GM12874 (cell line): ENCODE measurements at regions not wholly inside any gene's neighbourhood (a gene's known extent, or its start where the extent isn't known, plus 50 kb on each side); places are given as distances from the start of the nearest gene placed in this dataset.

Experiments
- CTCF ChIP-seq: IDR thresholded peaks from 2 replicates; pipeline ENCODE4 v1.5.1; 2011; ENCODE audit warnings: low read depth, mild to moderate bottlenecking, control low read depth, low read length, moderate library complexity; ENCODE audit not compliant: insufficient read depth

DNA sequence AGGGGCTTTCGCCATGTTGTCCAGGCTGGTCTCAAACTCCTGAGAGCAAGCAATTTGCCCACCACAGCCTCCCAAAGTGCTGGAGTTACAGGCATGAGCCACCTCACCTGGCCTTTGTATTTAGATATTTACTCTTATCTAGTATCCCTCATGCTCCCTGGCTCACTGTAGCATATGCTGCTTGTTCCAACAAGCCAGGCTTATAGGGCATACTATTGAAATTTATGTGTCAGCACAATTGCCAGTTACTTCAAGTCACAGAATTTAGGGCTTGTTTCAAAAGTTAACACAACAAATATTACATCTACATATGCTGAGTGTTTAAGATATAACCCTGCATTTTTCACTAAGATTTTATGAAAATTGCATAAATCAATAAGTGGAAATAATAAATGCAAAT, 469.2 kb upstream of the ZNF608 start:
- TF ChIP-seq CTCF, result no peak

DNA sequence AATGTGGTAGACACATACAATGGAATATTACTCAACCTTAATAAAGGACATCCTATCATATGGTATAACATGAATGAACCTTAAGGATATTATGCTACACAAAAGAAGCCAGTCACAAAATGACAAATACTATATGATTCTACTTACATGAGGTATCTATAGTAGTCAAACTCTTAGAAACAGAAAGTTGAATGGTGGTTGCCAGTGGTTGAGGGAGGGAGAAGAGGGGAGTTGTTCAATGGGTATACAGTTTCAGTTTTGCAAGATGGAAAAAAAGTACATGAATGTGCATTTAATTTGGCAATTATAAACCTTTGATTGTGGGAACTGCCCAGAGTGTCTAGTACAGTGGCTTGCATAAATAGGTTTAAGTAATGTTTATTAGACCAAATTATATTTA, 473.3 kb upstream of the ZNF608 start:
- no peak for TF ChIP-seq CTCF

- TF ChIP-seq CTCF, result no peak
These were observed 473.8 kb upstream of the ZNF608 start for GRCh38 chr5:125220284-125220683.

DNA sequence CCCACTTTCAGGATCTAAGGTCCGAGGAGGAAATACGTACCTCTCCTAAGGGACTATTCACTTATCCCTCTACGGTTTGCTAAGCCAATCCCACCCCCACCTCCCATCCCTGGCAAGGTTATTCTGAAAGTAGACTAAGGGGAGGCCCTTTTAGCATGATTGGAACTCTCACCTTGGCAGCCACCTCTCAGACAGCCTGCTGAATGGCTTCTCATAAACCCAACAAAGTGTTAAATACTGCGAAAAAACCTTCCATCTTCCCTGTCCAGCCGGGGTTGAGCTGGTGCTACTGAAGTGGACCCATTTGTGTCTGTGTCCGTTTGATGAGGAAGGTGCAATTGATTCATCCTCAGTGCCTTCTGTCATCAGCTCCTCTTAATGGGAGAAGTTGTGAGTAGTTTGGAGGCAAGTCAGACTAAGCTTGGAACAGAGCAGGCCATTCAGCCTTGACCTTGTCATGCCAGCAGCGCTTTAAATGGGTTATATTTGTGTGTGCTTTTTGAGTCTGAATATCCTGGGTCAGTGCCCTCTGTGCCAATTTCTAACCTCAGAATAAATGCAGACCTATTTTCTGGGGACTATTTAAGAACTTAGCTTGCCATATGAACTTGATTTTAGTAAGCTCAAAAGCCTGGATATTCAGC, 476.3 kb upstream of the ZNF608 start:
- TF ChIP-seq CTCF, result no peak

GRCh38 chr5:125225424-125225823, 479.0 kb upstream of the ZNF608 start:
- TF ChIP-seq CTCF, result no peak

GRCh38 chr5:125226825-125227224, 480.4 kb upstream of the ZNF608 start:
- TF ChIP-seq CTCF, result no peak

DNA sequence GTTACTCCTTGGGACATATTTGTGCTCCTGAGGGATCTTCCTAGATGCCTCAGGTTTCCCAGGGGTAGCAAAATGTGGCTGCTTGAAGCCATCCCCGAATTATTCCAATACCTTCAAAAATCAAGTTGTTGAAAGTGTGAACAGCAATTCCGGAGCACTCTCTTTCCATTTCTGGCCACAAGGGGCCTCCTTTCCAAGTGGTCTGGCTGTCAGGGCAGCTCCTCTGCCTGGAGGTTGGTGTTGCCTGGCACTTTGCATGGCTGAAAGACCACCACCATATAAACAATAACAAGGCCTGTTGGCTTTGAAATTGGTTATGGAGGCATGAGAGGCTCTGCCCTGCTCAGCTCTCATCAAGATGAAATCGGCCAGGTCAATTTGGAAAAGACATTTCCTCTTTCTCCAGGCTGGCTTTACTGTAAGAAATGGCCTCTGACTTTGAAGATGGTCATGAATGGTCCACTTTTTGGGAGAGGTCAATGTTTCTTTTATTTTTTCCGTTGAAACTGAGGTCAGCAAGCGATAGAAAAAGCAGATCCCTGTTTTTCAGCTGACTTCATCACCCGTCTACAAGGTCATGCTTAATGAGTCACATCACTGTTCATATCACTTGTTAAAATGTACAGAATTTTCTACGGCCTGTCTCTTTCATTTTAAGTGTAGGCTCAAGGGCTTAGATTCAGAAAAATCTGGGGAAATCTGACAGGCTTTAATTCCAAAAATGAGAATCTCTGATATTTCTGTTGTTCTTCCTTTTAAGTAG, 481.1 kb upstream of the ZNF608 start:
- no peak for TF ChIP-seq CTCF
